HG03354 (cell line): ENCODE measurements at regions not wholly inside any gene's neighbourhood (a gene's known extent, or its start where the extent isn't known, plus 50 kb on each side); places are given as distances from the start of the nearest gene placed in this dataset.
"Not testable (repeated sequence)": the region's sequence is repeated elsewhere in the genome, so short reads cannot be mapped to it uniquely, and the experiment has no call there.

Source experiments
- ATAC-seq: cut with Tn5 transposase; IDR thresholded peaks from one replicate; pipeline ENCODE4 v1.9.1; 2021; ENCODE audit warnings: mild to moderate bottlenecking; ENCODE audit not compliant: unreplicated experiment, poor library complexity, severe bottlenecking

- ATAC-seq = no peak
These were observed 249.5 kb upstream of the KCNG1 start for GRCh38 chr20:51272401-51272800.

GRCh38 chr20:51271931-51272330 is 249.0 kb upstream of the KCNG1 start:
- no peak for ATAC-seq

GRCh38 chr20:51271289-51271688 is 248.4 kb upstream of the KCNG1 start:
- not testable (repeated sequence) for ATAC-seq

- ATAC-seq = no peak
These were observed 246.8 kb upstream of the KCNG1 start for GRCh38 chr20:51269671-51270070.

GRCh38 chr20:51267679-51268078 is 244.8 kb upstream of the KCNG1 start:
- no peak for ATAC-seq

- no peak for ATAC-seq
These were observed 243.4 kb upstream of the KCNG1 start for GRCh38 chr20:51266353-51266752.

- ATAC-seq = no peak
These were observed 242.5 kb upstream of the KCNG1 start for GRCh38 chr20:51265361-51265760.

GRCh38 chr20:51262240-51262639 is 239.3 kb upstream of the KCNG1 start:
- no peak for ATAC-seq

- ATAC-seq = no peak
These were observed 236.5 kb upstream of the KCNG1 start for GRCh38 chr20:51259455-51259854.

GRCh38 chr20:51258582-51259165 is 235.8 kb upstream of the KCNG1 start:
- ATAC-seq = no peak

GRCh38 chr20:51255417-51255816 is 232.5 kb upstream of the KCNG1 start:
- no peak for ATAC-seq

GRCh38 chr20:51253280-51253679 is 230.4 kb upstream of the KCNG1 start:
- no peak for ATAC-seq

- no peak for ATAC-seq
These were observed 226.9 kb upstream of the KCNG1 start for GRCh38 chr20:51249781-51250180.

GRCh38 chr20:51249215-51249614 is 226.3 kb upstream of the KCNG1 start:
- no peak for ATAC-seq

GRCh38 chr20:51244466-51244865 is 221.6 kb upstream of the KCNG1 start:
- ATAC-seq = no peak

GRCh38 chr20:51238675-51239305 is 215.9 kb upstream of the KCNG1 start:
- ATAC-seq = no peak

- ATAC-seq = no peak
These were observed 214.9 kb upstream of the KCNG1 start for GRCh38 chr20:51237791-51238190.

GRCh38 chr20:51237278-51237677 is 214.4 kb upstream of the KCNG1 start:
- no peak for ATAC-seq

- no peak for ATAC-seq
These were observed 213.5 kb upstream of the KCNG1 start for GRCh38 chr20:51236421-51236820.

- ATAC-seq = no peak
These were observed 210.4 kb upstream of the KCNG1 start for GRCh38 chr20:51233345-51233744.

- ATAC-seq = no peak
These were observed 207.8 kb upstream of the KCNG1 start for GRCh38 chr20:51230727-51231126.

GRCh38 chr20:51228763-51229162 is 205.9 kb upstream of the KCNG1 start:
- ATAC-seq = no peak
